ENCODE measurements at regions not wholly inside any gene's neighbourhood (a gene's known extent, or its start where the extent isn't known, plus 50 kb on each side); places are given as distances from the start of the nearest gene placed in this dataset.

- H3K9me3 Mint-ChIP-seq (ENCODE audit: low read depth): peaks cover 9% of the 10 kb centered on the region
- no peaks in the 10 kb centered on the region for H3K27me3 Mint-ChIP-seq (ENCODE audit: low read depth)
- H3K27ac Mint-ChIP-seq (ENCODE audit: unreplicated experiment): no peak overlapping the region
- no peak for DNase-seq (ENCODE audit: low spot score)
- H3K36me3 Mint-ChIP-seq (ENCODE audit: low read depth): no peaks in the 10 kb centered on the region
- H3K4me1 Mint-ChIP-seq (ENCODE audit: low read depth): no peaks in the 10 kb centered on the region
- H3K4me3 Mint-ChIP-seq (ENCODE audit: unreplicated experiment): no peak overlapping the region
- TF ChIP-seq CTCF (IDR thresholded peaks at IDR 0.05): no peak
These were observed 332.4 kb upstream of the ZNF507 start for GRCh38 chr19:32012886-32013631.

- Mint-ChIP-seq H3K36me3 (ENCODE audit: low read depth) (no peaks in the 10 kb centered on the region), H3K4me1 (ENCODE audit: low read depth) (no peaks in the 10 kb centered on the region), H3K27me3 (ENCODE audit: low read depth) (no peaks in the 10 kb centered on the region), H3K4me3 (ENCODE audit: unreplicated experiment) (no peak overlapping the region), H3K27ac (ENCODE audit: unreplicated experiment) (no peak overlapping the region), H3K9me3 (ENCODE audit: low read depth) (peaks cover 5% of the 10 kb centered on the region)
- TF ChIP-seq CTCF (IDR thresholded peaks at IDR 0.05): no peak
- DNase-seq (ENCODE audit: low spot score): no peak
These were observed 328.0 kb upstream of the ZNF507 start for GRCh38 chr19:32017176-32017953.

- peaks cover 6% of the 10 kb centered on the region for H3K9me3 Mint-ChIP-seq (ENCODE audit: low read depth)
- no peaks in the 10 kb centered on the region for H3K27me3 Mint-ChIP-seq (ENCODE audit: low read depth)
- no peak for TF ChIP-seq CTCF (IDR thresholded peaks at IDR 0.05)
- no peak overlapping the region for H3K27ac Mint-ChIP-seq (ENCODE audit: unreplicated experiment)
- no peaks in the 10 kb centered on the region for H3K36me3 Mint-ChIP-seq (ENCODE audit: low read depth)
- no peak overlapping the region for H3K4me3 Mint-ChIP-seq (ENCODE audit: unreplicated experiment)
- H3K4me1 Mint-ChIP-seq (ENCODE audit: low read depth): no peaks in the 10 kb centered on the region
- no peak for DNase-seq (ENCODE audit: low spot score)
These were observed 327.4 kb upstream of the ZNF507 start for GRCh38 chr19:32018014-32018413.

GRCh38 chr19:32020538-32020937 lies 324.9 kb upstream of the ZNF507 start:
- no peaks in the 10 kb centered on the region for H3K27me3 Mint-ChIP-seq (ENCODE audit: low read depth)
- no peak overlapping the region for H3K27ac Mint-ChIP-seq (ENCODE audit: unreplicated experiment)
- no peaks in the 10 kb centered on the region for H3K4me1 Mint-ChIP-seq (ENCODE audit: low read depth)
- DNase-seq (ENCODE audit: low spot score): no peak
- no peaks in the 10 kb centered on the region for H3K36me3 Mint-ChIP-seq (ENCODE audit: low read depth)
- no peak for TF ChIP-seq CTCF (IDR thresholded peaks at IDR 0.05)
- no peak overlapping the region for H3K4me3 Mint-ChIP-seq (ENCODE audit: unreplicated experiment)
- peaks cover 12% of the 10 kb centered on the region for H3K9me3 Mint-ChIP-seq (ENCODE audit: low read depth)

- DNase-seq (ENCODE audit: low spot score): no peak
- Mint-ChIP-seq H3K4me1 (ENCODE audit: low read depth) (no peaks in the 10 kb centered on the region), H3K36me3 (ENCODE audit: low read depth) (no peaks in the 10 kb centered on the region), H3K27ac (ENCODE audit: unreplicated experiment) (no peak overlapping the region), H3K4me3 (ENCODE audit: unreplicated experiment) (no peak overlapping the region), H3K9me3 (ENCODE audit: low read depth) (peaks cover 23% of the 10 kb centered on the region), H3K27me3 (ENCODE audit: low read depth) (no peaks in the 10 kb centered on the region)
- TF ChIP-seq CTCF (IDR thresholded peaks at IDR 0.05): no peak
These were observed 323.3 kb upstream of the ZNF507 start for GRCh38 chr19:32022044-32022640.

All from chondrocyte (in vitro differentiated cells).